Transverse colon (tissue), 4 donors: ENCODE measurements at regions not wholly inside any gene's neighbourhood (a gene's known extent, or its start where the extent isn't known, plus 50 kb on each side); places are given as distances from the start of the nearest gene placed in this dataset.

Source experiments
- CTCF ChIP-seq, 5 experiments: fragments of 200-600 bp in 3 of 5; fragments of 450-650 bp in 2 of 5; sonication (generic) in 3 of 5; IDR thresholded peaks; 1 replicate in 2 of 5; 2 replicates in 3 of 5; pipeline ENCODE4 v1.5.1; 2016 to 2017; ENCODE audit warnings: antibody characterized with exemption in 5 of 5, inconsistent platforms in 3 of 5, mild to moderate bottlenecking in 2 of 5, moderate library complexity in 1 of 5
- EP300 ChIP-seq: sonication (generic); formaldehyde crosslinking; IDR thresholded peaks from one replicate; pipeline ENCODE4 v1.6.1; 2017; ENCODE audit warnings: antibody characterized with exemption, low read depth
- POLR2A ChIP-seq: fragments of 450-650 bp; IDR thresholded peaks from one replicate; pipeline ENCODE4 v1.6.1; 2016; ENCODE audit warnings: antibody characterized with exemption, mild to moderate bottlenecking, moderate library complexity
- POLR2AphosphoS5 ChIP-seq, 3 donors: sonication (generic); formaldehyde crosslinking; IDR thresholded peaks; one replicate each; pipeline ENCODE4 v1.6.1; 2016; ENCODE audit warnings: antibody characterized with exemption in 3 of 3

- no peak for TF ChIP-seq CTCF (IDR thresholded peaks at IDR 0.05)
- no peak for TF ChIP-seq POLR2A
- no peak for TF ChIP-seq EP300
- TF ChIP-seq POLR2AphosphoS5 (IDR thresholded peaks at IDR 0.05), result no peak
Measured at GRCh38 chr1:72759486-72759885, 477.1 kb upstream of the NEGR1 start.
